Vagina (tissue), 2 donors: ENCODE measurements at regions not wholly inside any gene's neighbourhood (a gene's known extent, or its start where the extent isn't known, plus 50 kb on each side); places are given as distances from the start of the nearest gene placed in this dataset.
"Not testable (repeated sequence)": the region's sequence is repeated elsewhere in the genome, so short reads cannot be mapped to it uniquely, and the experiment has no call there.

Experiments used
- DNase-seq, 2 donors: peaks; one replicate each; pipeline ENCODE4 v3.0.0-alpha.2; 2017; ENCODE audit errors: extremely low spot score in 2 of 2
- H3K27ac ChIP-seq: fragments of 200-600 bp; sonication (generic); one replicate; pipeline ENCODE4 v1.5.1; 2019
- H3K27me3 ChIP-seq: fragments of 200-600 bp; sonication (generic); one replicate; pipeline ENCODE4 v1.5.1; 2019
- H3K36me3 ChIP-seq, 2 donors: fragments of 200-600 bp; sonication (generic); one replicate each; pipeline ENCODE4 v1.5.1; 2017 to 2019
- H3K4me1 ChIP-seq: fragments of 200-600 bp; sonication (generic); one replicate; pipeline ENCODE4 v1.5.1; 2019
- H3K4me3 ChIP-seq, 2 donors: fragments of 200-600 bp; sonication (generic); 1 replicate in 1 of 2; 2 replicates in 1 of 2; pipeline ENCODE4 v1.5.1; 2016 to 2019
- H3K9me3 ChIP-seq: fragments of 200-600 bp; sonication (generic); one replicate; pipeline ENCODE4 v1.5.1; 2019
- CTCF ChIP-seq, 3 experiments: fragments of 450-650 bp in 2 of 3; fragments of 200-600 bp in 1 of 3; sonication (generic) in 1 of 3; IDR thresholded peaks; one replicate each; pipeline ENCODE4 v1.5.1; 2017 to 2019; ENCODE audit warnings: antibody characterized with exemption in 3 of 3, mild to moderate bottlenecking in 2 of 3, moderate library complexity in 2 of 3
- POLR2A ChIP-seq, 2 donors: fragments of 450-650 bp; IDR thresholded peaks; one replicate each; pipeline ENCODE4 v1.6.1; 2017; ENCODE audit warnings: antibody characterized with exemption in 2 of 2, mild to moderate bottlenecking in 2 of 2, moderate library complexity in 2 of 2
- POLR2AphosphoS5 ChIP-seq, 2 donors: sonication (generic); formaldehyde crosslinking; IDR thresholded peaks; one replicate each; pipeline ENCODE4 v1.9.0; 2017; ENCODE audit warnings: antibody characterized with exemption in 2 of 2, mild to moderate bottlenecking in 2 of 2, low read depth in 1 of 2; ENCODE audit not compliant: insufficient read depth in 1 of 2
- intact Hi-C: fragments of 100-400 bp; cut with DNase I; formaldehyde crosslinking; loops from one replicate; pipeline ENCODE4 v1.15.1; 2023

- TF ChIP-seq POLR2A (IDR thresholded peaks at IDR 0.05) = no peak
- no peak for TF ChIP-seq CTCF (IDR thresholded peaks at IDR 0.05)
- TF ChIP-seq POLR2AphosphoS5 (IDR thresholded peaks at IDR 0.05; ENCODE audit: insufficient read depth in 1 of 2, low read depth in 1 of 2) = no peak
- intact Hi-C loops = no loop called here
- no peak for DNase-seq
Observed at GRCh38 chr1:76687307-76688175, 179.7 kb upstream of the ST6GALNAC5 start.

GRCh38 chr1:76690766-76691165 lies 176.5 kb upstream of the ST6GALNAC5 start:
- H3K27ac ChIP-seq = no peak overlapping the region
- H3K4me1 ChIP-seq = no peaks in the 10 kb centered on the region
- DNase-seq = no peak
- intact Hi-C loops = no loop called here
- no peaks in the 10 kb centered on the region for H3K36me3 ChIP-seq
- no peaks in the 10 kb centered on the region for H3K9me3 ChIP-seq
- no peaks in the 10 kb centered on the region for H3K27me3 ChIP-seq
- no peak for TF ChIP-seq CTCF (IDR thresholded peaks at IDR 0.05)
- no peak for TF ChIP-seq POLR2A (IDR thresholded peaks at IDR 0.05)
- TF ChIP-seq POLR2AphosphoS5 (IDR thresholded peaks at IDR 0.05; ENCODE audit: insufficient read depth in 1 of 2, low read depth in 1 of 2) = no peak
- H3K4me3 ChIP-seq = no peak overlapping the region

More at GRCh38 chr1:76687307-76688175, 179.7 kb upstream of the ST6GALNAC5 start:
- H3K27ac ChIP-seq = no peak overlapping the region
- H3K9me3 ChIP-seq = no peaks in the 10 kb centered on the region
- H3K36me3 ChIP-seq = no peaks in the 10 kb centered on the region
- no peak overlapping the region for H3K4me3 ChIP-seq
- no peaks in the 10 kb centered on the region for H3K4me1 ChIP-seq
- no peaks in the 10 kb centered on the region for H3K27me3 ChIP-seq

GRCh38 chr1:76695535-76695934 lies 171.7 kb upstream of the ST6GALNAC5 start:
- Histone ChIP-seq H3K4me3 (no peak overlapping the region), H3K4me1 (no peaks in the 10 kb centered on the region), H3K9me3 (no peaks in the 10 kb centered on the region), H3K27me3 (no peaks in the 10 kb centered on the region), H3K36me3 (no peaks in the 10 kb centered on the region), H3K27ac (no peak overlapping the region)
- DNase-seq = no peak
- intact Hi-C loops = no loop called here
- TF ChIP-seq CTCF (IDR thresholded peaks at IDR 0.05) (no peak), POLR2AphosphoS5 (IDR thresholded peaks at IDR 0.05; ENCODE audit: insufficient read depth in 1 of 2, low read depth in 1 of 2) (no peak), POLR2A (IDR thresholded peaks at IDR 0.05) (no peak)

- no peaks in the 10 kb centered on the region for H3K9me3 ChIP-seq
Observed at GRCh38 chr1:76697361-76697760, 169.9 kb upstream of the ST6GALNAC5 start.

GRCh38 chr1:76699646-76700045 lies 167.6 kb upstream of the ST6GALNAC5 start:
- H3K4me1 ChIP-seq, intact Hi-C loops, H3K27ac ChIP-seq, H3K27me3 ChIP-seq, H3K4me3 ChIP-seq, H3K36me3 ChIP-seq, DNase-seq, H3K9me3 ChIP-seq: not testable (repeated sequence)

More at GRCh38 chr1:76697361-76697760, 169.9 kb upstream of the ST6GALNAC5 start:
- TF ChIP-seq POLR2A (IDR thresholded peaks at IDR 0.05) = no peak
- no peak for TF ChIP-seq CTCF (IDR thresholded peaks at IDR 0.05)
- TF ChIP-seq POLR2AphosphoS5 (IDR thresholded peaks at IDR 0.05; ENCODE audit: insufficient read depth in 1 of 2, low read depth in 1 of 2) = no peak
- no peak overlapping the region for H3K27ac ChIP-seq
- H3K27me3 ChIP-seq = no peaks in the 10 kb centered on the region
- intact Hi-C loops = no loop called here
- H3K36me3 ChIP-seq = no peaks in the 10 kb centered on the region
- no peak overlapping the region for H3K4me3 ChIP-seq
- DNase-seq = no peak
- no peaks in the 10 kb centered on the region for H3K4me1 ChIP-seq

GRCh38 chr1:76700200-76700599 lies 167.1 kb upstream of the ST6GALNAC5 start:
- H3K36me3 ChIP-seq, H3K27me3 ChIP-seq, H3K4me3 ChIP-seq, H3K27ac ChIP-seq, H3K4me1 ChIP-seq, DNase-seq, intact Hi-C loops, H3K9me3 ChIP-seq: not testable (repeated sequence)
